Choroid plexus epithelial cell (primary cell): ENCODE measurements at regions not wholly inside any gene's neighbourhood (a gene's known extent, or its start where the extent isn't known, plus 50 kb on each side); places are given as distances from the start of the nearest gene placed in this dataset.

Source experiments
- DNase-seq: peaks from one replicate; pipeline ENCODE4 v3.0.0-alpha.2; 2010; ENCODE audit warnings: low read depth
- H3K4me3 ChIP-seq: 2 replicates; pipeline ENCODE4 v1.5.1; 2011; ENCODE audit warnings: low read depth, mild to moderate bottlenecking, control low read depth, low read length, moderate library complexity
- TF ChIP-seq, protein P1 (sequence below): conservative IDR thresholded peaks from 2 replicates; pipeline ENCODE4 v1.5.1; 2011; ENCODE audit warnings: low read depth, mild to moderate bottlenecking, control low read depth, inconsistent platforms, low read length, moderate library complexity

DNA sequence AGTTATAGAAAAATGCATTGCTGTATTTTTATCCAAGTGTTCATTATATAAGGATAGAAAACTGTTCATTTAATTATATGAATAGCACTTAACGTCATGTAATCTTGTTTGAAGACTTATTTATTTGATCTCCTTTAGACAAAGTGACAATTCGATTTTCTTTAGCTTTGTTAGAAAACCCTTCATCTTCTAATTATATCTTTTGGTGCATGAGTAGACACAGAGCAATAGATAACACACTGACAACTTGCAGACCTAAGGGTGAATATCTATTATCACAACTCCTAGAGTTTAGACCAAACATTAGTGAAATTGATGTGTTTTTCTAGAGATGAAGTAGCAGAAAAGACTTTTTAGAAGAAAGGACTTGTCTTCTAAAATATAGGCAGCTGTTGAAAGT, 446.4 kb upstream of the SEMA6A start:
- no peak overlapping the region for H3K4me3 ChIP-seq
- TF ChIP-seq, protein P1, sequence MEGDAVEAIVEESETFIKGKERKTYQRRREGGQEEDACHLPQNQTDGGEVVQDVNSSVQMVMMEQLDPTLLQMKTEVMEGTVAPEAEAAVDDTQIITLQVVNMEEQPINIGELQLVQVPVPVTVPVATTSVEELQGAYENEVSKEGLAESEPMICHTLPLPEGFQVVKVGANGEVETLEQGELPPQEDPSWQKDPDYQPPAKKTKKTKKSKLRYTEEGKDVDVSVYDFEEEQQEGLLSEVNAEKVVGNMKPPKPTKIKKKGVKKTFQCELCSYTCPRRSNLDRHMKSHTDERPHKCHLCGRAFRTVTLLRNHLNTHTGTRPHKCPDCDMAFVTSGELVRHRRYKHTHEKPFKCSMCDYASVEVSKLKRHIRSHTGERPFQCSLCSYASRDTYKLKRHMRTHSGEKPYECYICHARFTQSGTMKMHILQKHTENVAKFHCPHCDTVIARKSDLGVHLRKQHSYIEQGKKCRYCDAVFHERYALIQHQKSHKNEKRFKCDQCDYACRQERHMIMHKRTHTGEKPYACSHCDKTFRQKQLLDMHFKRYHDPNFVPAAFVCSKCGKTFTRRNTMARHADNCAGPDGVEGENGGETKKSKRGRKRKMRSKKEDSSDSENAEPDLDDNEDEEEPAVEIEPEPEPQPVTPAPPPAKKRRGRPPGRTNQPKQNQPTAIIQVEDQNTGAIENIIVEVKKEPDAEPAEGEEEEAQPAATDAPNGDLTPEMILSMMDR: no peak
- DNase-seq: no peak

DNA sequence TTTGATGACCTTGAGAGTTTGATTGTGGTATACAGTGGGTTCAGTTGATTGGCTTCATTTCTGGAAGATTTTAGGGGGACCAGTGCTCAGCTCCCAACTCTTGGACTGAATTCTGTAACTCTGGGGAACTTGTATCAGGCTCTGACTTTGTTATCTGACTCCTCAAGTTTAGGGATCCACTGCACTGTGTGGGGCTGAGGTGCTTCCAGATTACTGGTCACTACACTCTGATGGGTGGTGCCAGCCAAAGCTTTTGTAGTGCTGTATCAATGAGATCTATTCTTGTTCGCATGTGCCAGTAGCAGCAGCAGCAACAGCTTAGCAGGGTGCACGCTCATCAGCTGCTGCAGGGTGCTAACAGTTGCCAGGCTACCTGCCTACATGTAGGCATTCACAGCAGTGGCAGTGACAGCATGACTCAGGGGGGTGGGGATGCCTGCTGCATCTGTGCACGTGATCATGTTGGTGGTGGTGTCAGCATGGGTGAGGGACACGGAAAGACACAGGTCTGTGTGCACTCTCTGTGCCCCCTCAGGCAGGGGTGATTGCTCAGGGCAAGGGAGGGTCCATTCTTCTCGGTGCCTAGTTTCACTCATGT, 438.8 kb upstream of the SEMA6A start:
- TF ChIP-seq, protein P1: no peak
- H3K4me3 ChIP-seq: no peak overlapping the region
- no peak for DNase-seq

- no peak overlapping the region for H3K4me3 ChIP-seq
- TF ChIP-seq, protein P1: no peak
- no peak for DNase-seq
These were observed 436.0 kb upstream of the SEMA6A start for GRCh38 chr5:117010574-117010973.

GRCh38 chr5:116998024-116998423, 423.4 kb upstream of the SEMA6A start:
- TF ChIP-seq, protein P1: no peak
- DNase-seq: no peak
- H3K4me3 ChIP-seq: no peak overlapping the region

GRCh38 chr5:116992681-116993080, 418.1 kb upstream of the SEMA6A start:
- no peak overlapping the region for H3K4me3 ChIP-seq
- TF ChIP-seq, protein P1: no peak
- DNase-seq: no peak

- TF ChIP-seq, protein P1: no peak
- DNase-seq: no peak
- no peak overlapping the region for H3K4me3 ChIP-seq
These were observed 415.4 kb upstream of the SEMA6A start for GRCh38 chr5:116989995-116990394.

DNA sequence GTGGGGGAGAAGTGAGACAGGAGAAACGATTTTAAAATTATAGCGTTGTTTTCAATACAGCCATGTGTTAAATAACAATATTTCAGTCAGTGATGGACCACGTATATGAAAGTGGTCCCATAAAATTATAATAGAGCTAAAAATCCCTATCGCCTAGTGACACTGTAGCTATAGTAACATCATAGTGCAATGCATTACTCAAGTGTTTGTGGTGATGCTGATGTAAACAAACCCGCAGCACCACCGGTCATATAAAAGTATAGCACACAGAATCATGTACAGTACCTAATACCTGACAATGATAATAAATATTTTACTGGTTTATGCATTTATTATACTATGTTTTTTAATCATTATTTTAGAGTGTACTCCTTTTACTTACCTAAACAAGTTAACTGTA, 407.4 kb upstream of the SEMA6A start:
- H3K4me3 ChIP-seq: no peak overlapping the region
- TF ChIP-seq, protein P1: no peak
- no peak for DNase-seq
